GM18511 (cell line): ENCODE measurements at regions not wholly inside any gene's neighbourhood (a gene's known extent, or its start where the extent isn't known, plus 50 kb on each side); places are given as distances from the start of the nearest gene placed in this dataset.
"Not testable (repeated sequence)": the region's sequence is repeated elsewhere in the genome, so short reads cannot be mapped to it uniquely, and the experiment has no call there.

ENCODE experiments used
- ATAC-seq: cut with Tn5 transposase; IDR thresholded peaks from one replicate; pipeline ENCODE4 v1.9.1; 2021; ENCODE audit warnings: mild to moderate bottlenecking, moderate library complexity; ENCODE audit not compliant: unreplicated experiment

DNA sequence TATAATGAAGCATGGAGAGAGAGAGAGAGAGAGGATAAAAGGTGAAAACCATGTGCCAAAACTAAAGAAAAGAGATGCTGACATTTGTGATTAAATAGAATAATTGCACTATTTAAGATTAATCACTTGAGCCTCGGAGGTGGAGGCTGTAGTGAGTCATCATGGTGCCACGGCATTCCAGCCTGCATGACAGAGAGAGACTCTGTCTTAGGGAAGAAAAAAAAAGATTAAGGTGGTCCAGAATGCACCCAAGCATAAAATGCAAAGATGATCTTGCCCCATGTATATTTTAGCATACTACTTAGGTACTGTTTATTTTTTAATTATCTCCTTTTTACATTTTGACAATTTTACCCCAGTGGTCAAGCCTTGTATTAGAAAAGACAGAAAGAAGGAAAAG lies 742.5 kb downstream of the SPATA31A1 start:
- ATAC-seq: not testable (repeated sequence)

DNA sequence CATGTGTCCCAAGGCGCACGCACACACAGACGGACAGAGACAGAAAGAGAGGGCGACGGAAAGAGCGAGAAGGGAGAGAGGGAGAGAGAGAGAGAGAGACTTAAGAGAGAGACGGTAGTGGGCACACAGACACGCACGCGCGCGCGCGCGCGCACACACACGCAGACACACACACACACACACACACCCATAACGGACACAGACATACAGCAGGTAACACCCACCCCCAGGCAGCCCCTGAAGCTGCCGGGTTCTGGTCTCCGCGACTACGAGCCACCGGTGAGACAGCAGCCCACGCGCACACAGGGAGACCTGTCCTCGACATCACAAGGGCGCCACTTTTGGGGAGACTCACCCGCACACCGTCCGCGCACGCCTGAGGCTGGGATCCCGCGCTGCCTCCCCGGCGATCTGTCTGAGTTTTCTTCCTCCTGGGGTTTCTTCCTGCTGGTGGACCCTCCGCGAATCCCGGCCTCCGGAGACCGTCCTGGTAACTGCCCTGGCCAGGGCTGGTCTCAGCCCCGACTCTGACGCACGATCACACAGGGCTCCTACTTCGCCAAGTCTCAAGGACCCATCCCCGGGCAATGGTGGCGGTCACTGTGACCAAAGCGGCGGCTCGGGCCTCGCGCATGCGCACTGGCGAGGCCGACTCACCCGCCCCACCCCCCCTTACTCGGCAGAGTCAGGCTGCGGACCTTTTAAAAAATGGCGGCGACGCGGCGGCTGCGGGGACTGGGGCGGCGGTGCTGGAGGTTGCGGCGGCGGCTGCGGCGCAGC lies 750.7 kb downstream of the SPATA31A1 start:
- peak; percentile 88 for ATAC-seq

- not testable (repeated sequence) for ATAC-seq
These were observed 751.3 kb downstream of the SPATA31A1 start for GRCh38 chr9:40106783-40107248.

- not testable (repeated sequence) for ATAC-seq
These were observed 751.8 kb downstream of the SPATA31A1 start for GRCh38 chr9:40107251-40107650.

DNA sequence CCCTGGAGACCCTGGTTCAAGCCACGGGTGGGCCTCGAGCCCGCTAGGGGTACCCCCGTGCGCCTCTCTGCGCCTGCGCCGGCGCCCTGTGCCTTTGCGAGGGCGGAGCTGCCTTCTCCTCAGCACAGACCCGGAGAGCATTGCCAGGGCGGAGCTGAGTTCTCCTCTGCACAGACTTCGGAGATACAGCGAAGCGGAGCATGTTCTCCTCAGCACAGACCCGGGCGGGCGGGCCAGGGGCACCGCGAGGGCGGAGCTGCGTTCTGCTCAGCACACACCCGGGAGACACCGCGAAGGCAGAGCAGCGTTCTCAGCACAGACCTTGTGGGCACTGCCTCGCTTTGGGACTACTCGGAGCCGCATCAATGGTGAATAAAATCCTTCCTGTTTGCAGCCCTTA lies 753.0 kb downstream of the SPATA31A1 start:
- ATAC-seq: not testable (repeated sequence)

- ATAC-seq: not testable (repeated sequence)
These were observed 755.3 kb downstream of the SPATA31A1 start for GRCh38 chr9:40110751-40111150.

- ATAC-seq: not testable (repeated sequence)
These were observed 756.1 kb downstream of the SPATA31A1 start for GRCh38 chr9:40111571-40111970.

DNA sequence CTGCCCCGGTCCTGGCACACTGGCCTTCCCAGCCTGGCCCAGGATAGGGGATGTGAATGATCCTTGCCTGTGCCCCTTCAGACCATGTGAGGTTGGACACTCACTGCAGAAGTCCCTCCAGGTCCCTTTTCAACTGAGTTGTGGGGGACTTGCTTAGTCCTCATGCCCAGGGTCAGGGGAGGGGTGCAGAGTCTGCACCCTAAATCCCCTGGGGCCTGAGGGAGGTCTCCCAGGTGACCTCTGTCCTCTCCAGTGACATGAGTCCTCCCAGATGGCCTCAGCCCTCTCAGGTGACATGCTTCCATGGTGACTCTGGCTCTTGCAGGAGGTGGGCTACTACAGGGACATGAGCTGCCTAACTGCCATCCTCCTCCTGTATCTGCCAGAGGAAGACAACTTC lies 775.1 kb downstream of the SPATA31A1 start:
- ATAC-seq: not testable (repeated sequence)

DNA sequence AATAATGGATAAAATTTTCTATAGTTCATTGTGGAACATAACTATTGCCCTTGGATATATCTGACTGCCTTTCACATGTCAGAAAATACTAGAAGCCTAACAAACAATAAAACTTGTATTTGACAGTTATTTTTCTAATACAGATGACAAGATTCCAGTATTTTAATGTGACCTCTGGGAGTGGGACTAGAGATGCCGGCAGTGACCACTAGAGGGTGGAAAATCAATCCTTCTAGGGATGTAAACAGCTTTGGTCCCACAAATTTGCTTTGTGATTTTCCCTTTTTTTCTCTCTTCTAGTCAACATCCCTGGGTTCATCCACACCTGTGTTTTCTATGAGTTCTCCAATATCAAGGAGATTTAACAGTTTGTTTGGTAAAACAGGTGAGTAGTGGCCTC lies 813.7 kb downstream of the SPATA31A1 start:
- peak; percentile 76 for ATAC-seq

GRCh38 chr9:40173316-40173715 lies 817.8 kb downstream of the SPATA31A1 start:
- not testable (repeated sequence) for ATAC-seq

GRCh38 chr9:40174035-40174434 lies 818.6 kb downstream of the SPATA31A1 start:
- ATAC-seq: not testable (repeated sequence)

GRCh38 chr9:40177403-40177802 lies 821.9 kb downstream of the SPATA31A1 start:
- not testable (repeated sequence) for ATAC-seq

- not testable (repeated sequence) for ATAC-seq
These were observed 835.9 kb downstream of the SPATA31A1 start for GRCh38 chr9:40191403-40191802.

DNA sequence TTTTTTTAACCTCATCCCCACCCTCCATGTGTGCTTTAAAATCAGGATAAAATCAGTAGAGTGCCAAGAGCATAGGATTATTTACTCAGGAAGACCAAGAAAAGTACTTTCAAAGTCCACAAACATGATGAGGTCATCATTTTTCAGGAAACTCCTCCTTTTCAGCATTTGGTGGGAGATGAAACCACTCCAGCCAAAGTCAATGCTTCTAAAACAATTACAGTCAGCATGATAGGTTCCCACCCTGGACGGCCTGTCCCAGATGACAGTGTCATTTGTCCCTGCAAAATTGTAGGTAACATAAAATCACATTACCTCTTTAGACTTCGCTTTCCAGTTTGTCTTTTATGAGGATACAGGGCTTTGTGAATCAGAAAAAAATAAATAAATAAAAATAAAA lies 836.7 kb downstream of the SPATA31A1 start:
- ATAC-seq: not testable (repeated sequence)

GRCh38 chr9:40196165-40196714 lies 840.8 kb downstream of the SPATA31A1 start:
- not testable (repeated sequence) for ATAC-seq

GRCh38 chr9:40196803-40197202 lies 841.3 kb downstream of the SPATA31A1 start:
- ATAC-seq: not testable (repeated sequence)

DNA sequence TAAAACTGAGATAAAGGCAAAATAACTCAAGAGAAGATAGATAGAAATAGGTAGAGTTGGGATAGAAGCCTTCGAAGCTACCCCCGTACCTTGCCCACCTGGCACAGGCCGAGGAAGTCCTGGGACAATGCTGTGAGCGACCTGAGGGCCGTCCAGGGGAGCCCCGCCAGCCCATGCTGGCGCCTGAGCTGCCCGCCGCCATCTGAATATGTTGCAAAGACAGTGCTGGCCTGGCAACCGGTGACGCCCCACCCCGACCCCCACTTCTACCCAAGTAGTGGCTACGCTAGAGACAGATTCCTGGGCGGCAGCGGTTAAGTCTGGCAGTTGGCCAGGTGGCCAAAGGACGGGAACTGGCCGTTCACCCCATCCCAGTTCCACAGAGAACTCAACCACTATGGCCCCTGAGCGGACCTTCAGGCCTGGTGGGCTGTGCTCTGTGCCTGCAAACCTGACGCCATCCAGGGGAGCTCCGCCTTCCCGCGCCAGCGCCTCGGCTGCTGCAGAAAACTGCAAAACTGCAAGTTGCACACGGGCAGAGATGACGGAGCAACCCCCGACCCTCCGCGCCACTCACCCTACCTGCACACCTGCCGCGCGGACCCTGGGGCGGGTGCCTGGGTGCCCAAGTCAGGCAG lies 866.2 kb downstream of the SPATA31A1 start:
- ATAC-seq: not testable (repeated sequence)

GRCh38 chr9:40222617-40223200 lies 867.2 kb downstream of the SPATA31A1 start:
- ATAC-seq: not testable (repeated sequence)

- not testable (repeated sequence) for ATAC-seq
These were observed 867.9 kb downstream of the SPATA31A1 start for GRCh38 chr9:40223353-40223752.
